H7 (cell line): ENCODE measurements at regions not wholly inside any gene's neighbourhood (a gene's known extent, or its start where the extent isn't known, plus 50 kb on each side); places are given as distances from the start of the nearest gene placed in this dataset.
"Not testable (repeated sequence)": the region's sequence is repeated elsewhere in the genome, so short reads cannot be mapped to it uniquely, and the experiment has no call there.

Source experiments
- DNase-seq: peaks from one replicate; pipeline ENCODE4 v3.0.0; 2012
- H3K27me3 ChIP-seq: 2 replicates; pipeline ENCODE4 v1.6.0; 2011; ENCODE audit warnings: mild to moderate bottlenecking, low read length; ENCODE audit not compliant: control insufficient read depth, insufficient read depth
- H3K36me3 ChIP-seq: replicated peaks from 2 replicates; pipeline ENCODE4 v1.5.1; 2011; ENCODE audit warnings: low read length; ENCODE audit not compliant: control insufficient read depth, insufficient read depth
- H3K4me3 ChIP-seq: 2 replicates; pipeline ENCODE4 v1.5.1; 2011; ENCODE audit warnings: low read depth, mild to moderate bottlenecking, control low read depth, low read length, moderate library complexity; ENCODE audit not compliant: insufficient read depth

DNA sequence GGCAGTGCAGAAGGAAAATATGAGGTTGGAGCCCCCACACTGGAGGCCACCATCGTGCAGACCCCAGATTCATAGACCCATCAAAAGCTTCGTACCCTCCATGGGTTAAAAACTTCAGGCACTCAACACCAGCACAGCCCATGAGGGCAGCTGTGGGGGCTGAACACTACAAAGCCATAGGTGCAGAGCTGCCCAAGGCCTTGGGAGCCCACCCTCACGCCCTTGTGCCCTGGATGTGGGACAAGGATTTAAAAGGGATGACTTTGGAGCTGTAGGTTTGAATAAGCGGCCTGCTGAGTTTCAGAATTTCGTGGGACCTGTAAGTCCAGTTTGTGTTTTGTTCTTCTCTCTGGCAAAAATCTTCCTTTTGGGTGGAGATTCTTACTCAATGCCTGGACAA lies 747.6 kb downstream of the SPATA31A6 start:
- H3K36me3 ChIP-seq, DNase-seq, H3K4me3 ChIP-seq, H3K27me3 ChIP-seq: not testable (repeated sequence)

DNA sequence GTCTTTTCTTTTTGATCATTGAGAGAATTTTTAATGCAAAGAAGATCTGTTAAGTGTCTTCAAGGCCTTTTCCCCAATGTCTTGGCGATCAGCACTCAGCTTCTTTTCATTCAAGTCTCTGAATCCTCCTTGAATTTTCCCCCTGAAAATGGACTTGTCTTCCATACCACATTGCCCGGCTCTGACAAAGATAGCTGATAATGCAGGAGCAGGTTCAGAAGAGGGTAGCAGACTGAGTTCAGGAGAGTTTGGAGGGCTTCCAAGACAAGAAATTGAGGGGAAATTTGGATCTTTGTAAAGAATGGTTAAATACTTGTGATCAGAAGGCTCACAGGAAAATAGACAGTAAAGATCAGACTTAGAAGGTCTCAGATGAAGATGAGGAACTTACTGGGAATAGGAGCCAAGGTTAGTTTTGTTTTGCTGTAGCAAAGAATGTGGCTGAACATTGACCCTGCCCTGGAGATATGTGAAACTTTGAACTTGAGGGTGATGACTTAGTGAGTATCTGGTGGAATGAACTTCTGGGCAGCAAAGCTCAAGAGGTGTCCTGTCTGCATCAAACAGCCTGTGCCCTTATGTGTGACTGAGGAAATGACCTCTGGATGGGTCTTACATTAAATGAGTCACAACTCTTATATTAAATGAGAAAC lies 754.2 kb downstream of the SPATA31A6 start:
- not testable (repeated sequence) for H3K4me3 ChIP-seq, DNase-seq, H3K27me3 ChIP-seq, H3K36me3 ChIP-seq

DNA sequence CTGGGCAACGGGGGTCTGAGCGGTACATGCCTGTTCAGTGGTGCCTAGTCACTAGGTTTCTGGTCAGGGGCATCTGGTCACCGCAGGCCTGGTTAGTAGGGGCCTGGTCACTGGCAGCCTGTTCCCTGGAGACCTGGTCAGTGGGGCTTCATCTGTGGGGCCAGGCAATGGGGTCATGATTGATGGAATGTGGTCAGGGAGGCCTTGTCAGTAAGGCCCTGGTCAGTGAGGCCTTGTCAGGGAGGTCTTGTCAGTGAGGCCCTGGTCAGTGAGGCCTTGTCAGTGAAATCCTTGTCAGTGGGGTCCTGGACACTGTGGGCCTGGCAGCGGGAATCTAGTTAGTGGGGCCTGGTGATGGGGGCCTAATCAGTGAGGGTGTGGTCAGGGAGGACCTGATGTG lies 763.6 kb downstream of the SPATA31A6 start:
- not testable (repeated sequence) for H3K27me3 ChIP-seq, DNase-seq, H3K4me3 ChIP-seq, H3K36me3 ChIP-seq

- H3K27me3 ChIP-seq, H3K4me3 ChIP-seq, H3K36me3 ChIP-seq: not testable (repeated sequence)
- peak; percentile 25 for DNase-seq
These were observed 767.8 kb downstream of the SPATA31A6 start for GRCh38 chr9:42951239-42951638.

DNA sequence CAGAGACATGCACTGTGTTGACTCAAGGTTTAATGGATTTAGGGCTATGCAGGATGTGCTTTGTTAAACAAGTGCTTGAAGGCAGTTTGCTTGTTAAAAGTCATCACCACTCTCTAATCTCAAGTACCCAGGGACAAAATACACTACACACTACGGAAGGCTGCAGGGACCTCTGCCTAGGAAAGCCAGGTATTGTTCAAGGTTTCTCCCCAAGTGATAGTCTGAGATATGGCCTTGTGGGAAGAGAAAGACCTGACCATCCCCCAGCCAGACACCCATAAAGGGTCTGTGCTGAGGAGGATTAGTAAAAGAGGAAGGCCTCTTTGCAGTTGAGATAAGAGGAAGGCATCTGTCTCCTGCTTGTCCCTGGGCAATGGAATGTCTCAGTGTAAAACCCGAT lies 781.7 kb downstream of the SPATA31A6 start:
- not testable (repeated sequence) for H3K4me3 ChIP-seq, H3K36me3 ChIP-seq, H3K27me3 ChIP-seq, DNase-seq

DNA sequence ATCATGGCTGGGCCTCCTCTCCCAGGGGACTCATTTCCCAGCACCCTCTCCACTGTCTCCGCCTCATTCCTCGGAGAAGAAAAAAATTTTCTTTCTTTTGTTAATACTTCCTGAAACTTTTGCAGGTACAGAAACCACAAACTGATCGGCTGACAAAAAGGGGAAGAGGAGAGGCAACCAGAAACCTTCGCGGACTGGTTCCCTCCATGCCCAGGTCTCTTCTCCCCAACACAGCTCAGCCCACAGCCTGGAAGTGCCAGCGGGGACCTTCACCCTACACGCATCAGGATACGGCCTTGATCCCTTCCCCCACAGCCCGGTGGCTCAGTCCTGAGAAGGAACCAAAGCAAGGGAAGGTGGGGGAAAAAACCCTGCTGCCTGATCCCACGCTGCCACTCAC lies 788.4 kb downstream of the SPATA31A6 start:
- H3K27me3 ChIP-seq, DNase-seq, H3K36me3 ChIP-seq, H3K4me3 ChIP-seq: not testable (repeated sequence)

DNA sequence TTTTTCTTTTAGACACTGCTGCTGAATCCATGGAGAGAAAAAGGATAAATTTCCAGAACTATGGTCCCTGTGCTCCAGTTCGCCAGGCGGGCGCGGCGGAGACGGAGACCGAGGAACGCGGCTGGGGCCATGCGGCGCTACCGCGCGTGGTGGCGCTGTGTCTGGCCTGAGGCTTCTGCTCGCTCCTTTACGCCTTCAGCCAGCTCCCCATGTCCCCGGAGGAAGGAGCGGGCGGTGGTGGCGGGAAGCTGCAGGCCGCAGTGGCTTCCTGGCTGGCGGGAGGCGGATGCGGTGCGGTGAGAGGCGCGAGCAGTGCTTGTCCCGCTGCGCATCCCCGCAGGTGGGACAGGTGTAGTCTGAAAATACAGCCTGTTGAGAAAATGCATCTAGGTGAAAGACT lies 791.3 kb downstream of the SPATA31A6 start:
- peak; percentile 60 for DNase-seq
- H3K4me3 ChIP-seq, H3K27me3 ChIP-seq, H3K36me3 ChIP-seq: not testable (repeated sequence)

- not testable (repeated sequence) for H3K4me3 ChIP-seq, H3K36me3 ChIP-seq, H3K27me3 ChIP-seq
- DNase-seq: peak; percentile 2
These were observed 801.3 kb downstream of the SPATA31A6 start for GRCh38 chr9:42984761-42985160.
